NCI-H2227 (cell line): ENCODE measurements at regions not wholly inside any gene's neighbourhood (a gene's known extent, or its start where the extent isn't known, plus 50 kb on each side); places are given as distances from the start of the nearest gene placed in this dataset.

Source experiments
- DNase-seq: peaks from one replicate; lab custom pipeline; 2025; ENCODE audit not compliant: unreplicated experiment; lab: John Stamatoyannopoulos, UW

GRCh38 chr14:56918849-56919574, 108.7 kb upstream of the OTX2 start:
- no peak for DNase-seq

GRCh38 chr14:56905282-56905681, 95.0 kb upstream of the OTX2 start:
- DNase-seq, result no peak

- no peak for DNase-seq
Measured at GRCh38 chr14:56903304-56903969, 93.2 kb upstream of the OTX2 start.

GRCh38 chr14:56902385-56902784, 92.1 kb upstream of the OTX2 start:
- no peak for DNase-seq

GRCh38 chr14:56900726-56901125, 90.4 kb upstream of the OTX2 start:
- DNase-seq, result no peak

- no peak for DNase-seq
Measured at GRCh38 chr14:56899829-56900228, 89.5 kb upstream of the OTX2 start.

GRCh38 chr14:56896922-56897321, 86.6 kb upstream of the OTX2 start:
- no peak for DNase-seq

- DNase-seq, result no peak
Measured at GRCh38 chr14:56896231-56896630, 86.0 kb upstream of the OTX2 start.

GRCh38 chr14:56895154-56895553, 84.9 kb upstream of the OTX2 start:
- DNase-seq, result no peak

- DNase-seq, result no peak
Measured at GRCh38 chr14:56894591-56894991, 84.3 kb upstream of the OTX2 start.

- DNase-seq, result no peak
Measured at GRCh38 chr14:56892959-56893358, 82.7 kb upstream of the OTX2 start.

- no peak for DNase-seq
Measured at GRCh38 chr14:56891226-56891625, 80.9 kb upstream of the OTX2 start.

- no peak for DNase-seq
Measured at GRCh38 chr14:56889705-56890104, 79.4 kb upstream of the OTX2 start.

- DNase-seq, result no peak
Measured at GRCh38 chr14:56888274-56888673, 78.0 kb upstream of the OTX2 start.

- no peak for DNase-seq
Measured at GRCh38 chr14:56887216-56887615, 76.9 kb upstream of the OTX2 start.

- DNase-seq, result no peak
Measured at GRCh38 chr14:56886471-56887062, 76.3 kb upstream of the OTX2 start.

- DNase-seq, result no peak
Measured at GRCh38 chr14:56885825-56886224, 75.5 kb upstream of the OTX2 start.

GRCh38 chr14:56884617-56885016, 74.3 kb upstream of the OTX2 start:
- no peak for DNase-seq

GRCh38 chr14:56881181-56881580, 70.9 kb upstream of the OTX2 start:
- no peak for DNase-seq

GRCh38 chr14:56878766-56879165, 68.5 kb upstream of the OTX2 start:
- DNase-seq, result no peak

- no peak for DNase-seq
Measured at GRCh38 chr14:56875104-56875675, 64.9 kb upstream of the OTX2 start.

GRCh38 chr14:56874375-56874774, 64.1 kb upstream of the OTX2 start:
- DNase-seq, result peak; percentile 34
